Endothelial cell of hepatic sinusoid (primary cell): ENCODE measurements at regions not wholly inside any gene's neighbourhood (a gene's known extent, or its start where the extent isn't known, plus 50 kb on each side); places are given as distances from the start of the nearest gene placed in this dataset.

Source experiments
- in situ Hi-C: cut with HindIII; loops from 2 replicates; pipeline ENCODE4 v1.10.0; 2017; ENCODE audit warnings: low sequenced_read_pairs

DNA sequence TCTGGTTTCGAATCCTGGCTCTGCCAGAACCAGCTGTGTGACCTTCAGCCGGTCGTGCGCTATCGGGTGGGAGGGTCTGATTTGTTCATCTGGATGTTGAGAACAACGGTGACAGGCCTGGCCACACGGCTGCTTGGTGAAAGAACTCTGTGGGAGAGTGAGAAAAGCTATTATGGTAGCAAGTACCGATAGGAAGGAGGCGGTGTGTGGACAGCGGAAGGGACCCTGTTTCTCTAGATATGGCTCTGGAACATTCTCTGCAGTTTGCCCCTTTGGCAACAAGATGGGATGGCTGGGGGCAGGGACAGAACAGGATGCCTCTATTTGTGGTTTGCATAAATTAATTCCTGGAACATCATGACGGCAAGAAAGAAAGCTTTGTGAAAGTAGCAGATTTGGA is 347.3 kb downstream of the AACS start:
- in situ Hi-C loops = no loop called here

DNA sequence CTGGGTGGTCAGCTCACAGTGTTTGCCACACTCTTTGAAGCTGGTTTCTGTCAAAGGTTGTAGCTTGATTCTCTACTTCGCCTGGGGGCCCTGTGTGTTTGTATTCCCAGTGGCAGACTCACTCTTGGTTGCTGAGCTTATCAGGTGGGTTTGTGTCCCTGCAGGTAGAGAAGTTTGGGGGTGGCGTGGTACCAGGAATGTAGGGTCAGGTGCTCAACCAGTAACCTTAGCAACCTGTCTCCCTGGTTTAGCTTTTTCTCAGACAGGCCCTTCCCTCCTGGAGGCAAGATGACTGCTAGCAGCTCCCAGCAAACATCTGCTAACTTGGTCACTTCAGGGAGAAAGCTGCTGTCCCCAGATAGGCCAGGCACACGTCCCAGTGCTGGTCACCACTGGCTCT is 352.2 kb downstream of the AACS start:
- in situ Hi-C loops = no loop called here

DNA sequence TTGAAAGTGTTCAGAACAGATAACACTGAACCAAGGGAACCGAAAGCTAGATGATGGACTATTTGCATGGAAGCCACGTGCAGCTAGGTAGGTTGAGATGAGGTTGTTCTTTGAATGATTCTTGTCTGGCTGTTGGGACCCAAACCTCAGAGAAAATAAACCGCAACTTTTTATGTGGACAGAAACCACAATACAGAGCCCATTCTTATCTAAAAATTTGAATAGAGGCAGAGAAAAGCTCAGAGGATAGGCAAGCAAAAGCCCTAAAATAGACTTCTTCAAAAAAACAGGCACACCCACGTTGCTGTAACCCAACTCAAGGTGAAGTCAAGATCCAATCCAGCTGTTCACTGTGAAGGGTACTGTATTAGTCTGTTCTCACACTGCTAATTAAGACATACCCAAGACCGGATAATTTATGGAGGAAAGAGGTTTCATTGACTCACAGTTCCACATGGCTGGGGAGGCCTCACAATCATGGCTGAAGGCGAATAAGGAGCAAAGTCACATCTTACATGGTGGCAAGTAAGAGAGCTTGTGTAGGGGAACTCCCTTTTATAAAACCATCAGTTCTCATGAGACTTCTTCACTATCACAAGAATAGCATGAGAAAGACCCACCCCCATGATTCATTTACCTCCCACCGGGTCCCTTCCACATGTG is 353.8 kb downstream of the AACS start:
- in situ Hi-C loops = no loop called here

DNA sequence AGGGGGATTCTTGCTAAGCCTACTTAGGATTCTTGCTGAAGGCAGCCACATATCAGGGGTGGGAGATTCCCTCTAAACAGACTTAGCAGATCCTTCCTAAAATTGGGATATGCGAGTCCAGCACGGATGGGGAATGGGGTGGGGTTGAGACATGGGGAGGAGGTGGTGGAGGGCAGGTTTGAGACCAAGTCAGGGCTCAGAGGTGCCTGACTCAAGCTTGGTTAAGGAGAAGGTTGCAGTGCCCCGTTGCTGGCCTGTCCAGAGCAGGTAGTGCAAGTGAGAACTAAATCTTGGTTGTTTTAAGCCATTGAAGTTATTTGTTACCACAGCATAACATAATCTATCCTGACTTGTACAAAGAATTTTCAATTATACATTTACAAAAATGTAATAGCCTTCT is 359.7 kb downstream of the AACS start:
- in situ Hi-C loops = no loop called here

DNA sequence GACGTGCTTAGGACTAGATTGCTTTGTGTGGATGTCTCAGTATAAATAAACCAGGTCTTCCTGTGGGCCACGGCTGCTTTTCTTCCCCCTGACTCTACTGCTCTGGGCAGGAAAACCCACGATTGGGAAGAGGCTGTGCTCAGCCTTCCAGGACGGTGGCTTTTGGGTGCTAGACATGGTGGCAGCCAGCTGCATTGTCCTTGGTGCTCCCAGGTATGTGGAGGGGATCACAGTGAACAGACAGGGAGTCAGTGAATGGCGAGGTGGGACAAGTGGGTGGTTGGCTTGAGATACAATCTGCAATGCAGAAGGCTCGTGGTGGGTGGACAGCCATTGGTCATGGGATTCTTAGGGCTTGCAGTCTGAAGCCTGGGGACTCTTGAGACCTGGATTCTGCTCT is 366.3 kb downstream of the AACS start:
- in situ Hi-C loops = no loop called here

DNA sequence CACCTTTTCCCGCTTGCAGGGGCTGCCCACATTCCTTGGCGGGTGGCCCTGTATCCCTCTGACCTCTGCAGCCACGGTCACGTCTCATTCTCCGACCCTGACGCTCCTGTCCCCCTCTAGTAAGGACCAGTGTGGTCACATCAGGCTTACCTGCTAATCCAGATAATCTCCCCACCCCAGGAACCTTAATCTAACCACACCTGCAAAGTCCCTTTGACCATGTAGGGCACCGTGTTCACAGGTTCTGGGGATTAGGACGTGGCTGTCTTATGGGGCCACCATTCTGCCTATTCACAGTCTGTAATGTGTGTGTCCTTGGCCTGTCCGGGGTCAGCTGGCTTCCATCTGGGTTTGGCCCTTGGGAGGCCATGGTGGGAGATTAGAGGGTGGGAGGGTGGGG is 368.9 kb downstream of the AACS start:
- in situ Hi-C loops = no loop called here

DNA sequence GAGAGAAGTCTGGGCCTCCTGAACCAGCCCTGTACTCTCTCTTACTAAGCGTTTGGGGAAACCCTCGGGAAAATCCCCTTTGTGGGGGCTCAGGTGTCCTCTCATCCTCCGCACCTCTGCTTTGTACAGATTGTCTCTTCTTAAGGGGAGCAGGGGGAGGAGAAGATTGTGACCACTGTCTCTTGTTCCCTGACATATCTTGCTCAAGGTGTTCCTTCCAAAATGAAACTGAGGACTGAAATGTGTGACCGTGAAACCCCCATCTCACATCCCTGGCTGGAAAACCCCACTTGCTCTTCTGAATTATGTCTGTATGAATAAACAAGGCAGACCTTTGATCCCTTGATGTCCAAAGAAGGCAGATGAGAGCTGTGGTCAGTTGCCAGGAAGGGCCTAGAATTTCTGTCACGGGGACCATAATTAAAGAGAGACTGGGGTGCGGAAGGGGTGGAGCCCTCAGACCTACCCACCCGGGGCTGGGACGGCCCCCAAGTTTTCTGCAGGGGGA is 369.8 kb downstream of the AACS start:
- in situ Hi-C loops = no loop called here

DNA sequence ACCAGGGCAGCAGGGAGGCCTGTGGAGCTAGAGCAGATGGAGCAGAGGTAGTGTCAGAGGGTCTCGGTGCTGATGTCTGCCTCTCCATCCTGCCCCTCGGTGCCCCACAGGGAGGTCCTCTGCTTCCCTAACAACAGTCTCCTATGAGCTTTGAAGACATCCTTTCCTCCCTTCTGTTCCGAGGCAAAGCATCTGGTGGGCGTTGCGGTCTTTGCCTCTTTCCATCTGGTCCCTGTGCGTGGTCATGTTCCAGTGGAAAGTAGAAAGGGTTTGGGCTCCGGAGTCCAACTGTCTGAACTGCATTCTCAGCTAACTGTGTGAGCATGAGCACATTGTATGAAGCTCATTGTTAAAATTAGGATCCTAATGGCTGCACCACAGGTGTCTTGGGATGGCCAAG is 370.6 kb downstream of the AACS start:
- in situ Hi-C loops = no loop called here

DNA sequence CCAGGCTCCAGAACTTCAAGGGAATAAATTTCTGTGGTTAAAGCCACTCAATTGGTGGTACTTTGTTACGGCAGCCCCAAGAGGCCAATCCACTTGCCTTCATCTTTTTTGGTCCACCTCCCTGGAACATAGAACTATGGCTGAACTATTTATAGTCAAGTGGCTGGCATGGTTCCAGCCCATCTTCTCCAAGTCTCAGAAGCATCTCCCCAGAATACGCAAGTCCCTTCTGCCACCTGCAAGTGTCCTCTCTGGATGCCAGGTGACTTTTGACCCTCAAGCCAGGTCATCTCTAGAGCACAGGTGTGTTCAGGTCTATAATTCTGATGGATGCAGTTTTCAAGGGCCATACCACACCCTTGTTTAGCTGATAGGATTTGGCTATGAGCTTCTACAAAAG is 371.5 kb downstream of the AACS start:
- in situ Hi-C loops = no loop called here

DNA sequence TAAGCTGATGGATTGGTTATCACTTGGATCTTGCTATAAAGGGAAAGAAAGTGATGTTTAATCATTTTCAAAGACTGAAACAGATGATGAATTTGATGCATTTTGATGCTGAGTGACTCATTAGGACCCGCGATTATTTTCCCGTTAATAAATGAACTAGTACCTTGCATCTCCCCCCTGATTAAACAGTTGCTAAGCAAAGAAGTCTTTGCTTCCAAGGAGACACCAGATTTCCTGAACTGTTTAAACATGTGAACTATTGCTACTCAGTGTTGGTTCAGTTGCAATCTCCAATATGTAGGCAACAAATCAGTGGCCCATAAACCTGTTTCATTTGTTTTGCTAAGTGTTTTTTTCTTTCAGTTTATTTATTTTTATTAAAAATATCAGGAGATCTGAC is 375.2 kb downstream of the AACS start:
- in situ Hi-C loops = no loop called here

DNA sequence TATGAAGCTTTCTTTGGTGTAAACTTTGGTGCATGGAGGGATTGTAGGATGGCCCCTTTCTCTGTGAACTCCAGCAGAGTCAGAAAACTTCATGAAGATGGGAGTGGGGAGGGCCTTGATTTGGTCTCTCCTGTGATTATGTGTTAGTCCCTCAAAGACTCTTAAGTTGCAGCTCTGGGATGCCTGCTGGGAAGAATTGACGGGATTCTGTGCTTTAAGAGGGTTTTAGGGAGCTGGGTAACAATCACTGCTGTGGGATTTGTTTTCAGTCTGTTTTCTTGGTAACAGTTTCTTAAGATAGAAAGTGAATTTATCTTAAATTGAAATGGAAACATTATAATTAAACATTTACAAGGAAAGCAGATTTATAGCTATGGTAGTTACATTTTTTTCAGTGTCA is 378.1 kb downstream of the AACS start:
- in situ Hi-C loops = no loop called here

DNA sequence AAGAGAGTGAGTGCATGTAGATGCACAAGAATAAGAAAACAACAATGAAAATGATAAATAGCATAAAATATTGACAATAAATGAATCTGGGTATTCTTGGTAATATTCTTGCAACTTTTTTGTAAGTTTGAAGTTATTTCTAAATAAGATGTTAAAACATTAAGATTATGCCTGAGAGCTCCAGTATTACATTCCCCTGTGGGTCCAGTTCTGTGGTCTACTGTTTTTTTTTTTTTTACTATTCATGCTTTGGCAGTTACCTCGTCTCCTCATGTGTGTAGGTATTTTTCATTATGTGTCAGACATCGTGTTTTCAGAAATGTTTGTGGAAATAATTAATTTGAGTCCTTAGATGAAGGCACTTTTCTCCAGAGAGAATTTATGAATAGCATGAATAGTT is 386.2 kb downstream of the AACS start:
- in situ Hi-C loops = no loop called here

DNA sequence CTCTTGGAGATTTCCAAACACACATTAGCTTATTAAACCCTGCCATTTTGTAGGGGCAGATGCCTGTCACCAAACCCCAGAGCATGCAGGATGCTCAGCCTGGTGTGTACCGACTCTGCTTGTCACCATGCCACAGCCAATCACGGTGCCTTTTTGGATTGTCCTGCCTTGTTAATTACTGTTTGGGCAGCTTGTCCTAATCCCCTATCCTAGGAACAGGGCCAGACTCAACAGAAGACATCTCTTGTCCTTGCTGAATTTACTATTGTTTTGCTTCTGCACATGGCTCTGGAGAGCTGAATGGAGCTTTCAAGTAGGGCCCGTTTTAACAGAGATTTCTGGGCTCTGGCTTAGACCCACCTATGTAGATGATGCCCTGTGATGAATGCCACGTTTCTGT is 388.5 kb downstream of the AACS start:
- in situ Hi-C loops = no loop called here

DNA sequence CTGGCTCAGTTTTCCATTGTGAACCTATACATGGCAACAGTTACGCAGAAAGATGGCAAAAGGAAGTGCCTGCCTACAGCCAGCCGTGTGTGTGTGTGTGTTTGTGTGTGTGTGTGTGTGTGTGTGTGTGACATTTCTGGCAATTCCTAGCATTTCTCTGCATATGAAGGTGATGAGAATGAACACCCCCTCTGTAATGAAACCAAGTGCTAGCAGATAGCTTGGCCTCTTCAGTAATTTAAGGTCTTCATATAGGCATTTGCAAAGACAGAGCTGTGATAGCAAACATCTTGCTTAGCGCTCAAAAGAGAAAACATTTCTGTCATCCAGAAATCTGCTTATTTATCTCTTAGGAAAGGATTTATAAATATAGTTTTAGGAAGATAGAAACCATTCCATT is 389.1 kb downstream of the AACS start:
- in situ Hi-C loops = no loop called here

DNA sequence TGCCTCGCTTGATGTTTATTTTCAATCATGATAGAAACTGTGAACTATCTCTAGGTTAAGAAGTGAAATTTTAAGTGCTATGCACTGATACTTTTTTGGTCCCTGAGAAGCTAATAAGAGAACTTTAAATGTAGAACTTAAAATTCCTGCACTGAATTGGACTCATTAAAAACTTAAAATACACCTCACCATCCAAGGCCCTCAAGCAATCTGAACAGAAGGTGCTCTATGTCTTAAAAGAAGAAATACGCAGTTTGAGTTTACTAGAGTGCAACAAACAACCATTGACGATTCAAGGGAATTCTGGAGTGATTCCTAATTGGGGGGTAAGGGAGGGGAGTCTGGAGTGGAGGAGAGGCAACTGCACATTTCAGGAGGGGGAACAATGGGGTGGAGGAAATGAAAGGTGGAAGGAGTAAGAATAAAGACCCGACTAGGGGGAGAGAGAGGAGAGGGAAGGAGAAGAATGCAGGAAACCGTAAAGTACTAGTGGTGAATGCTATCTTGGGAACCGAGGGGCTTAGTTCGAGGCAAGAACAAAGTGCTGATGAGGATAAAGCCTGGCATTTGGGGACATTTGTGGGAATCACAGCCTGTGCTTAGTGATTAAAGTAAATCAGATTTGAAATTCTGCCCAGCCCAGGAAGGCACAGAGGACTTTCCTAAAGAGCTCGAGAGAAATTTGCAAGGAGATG is 389.7 kb downstream of the AACS start:
- in situ Hi-C loops = no loop called here

DNA sequence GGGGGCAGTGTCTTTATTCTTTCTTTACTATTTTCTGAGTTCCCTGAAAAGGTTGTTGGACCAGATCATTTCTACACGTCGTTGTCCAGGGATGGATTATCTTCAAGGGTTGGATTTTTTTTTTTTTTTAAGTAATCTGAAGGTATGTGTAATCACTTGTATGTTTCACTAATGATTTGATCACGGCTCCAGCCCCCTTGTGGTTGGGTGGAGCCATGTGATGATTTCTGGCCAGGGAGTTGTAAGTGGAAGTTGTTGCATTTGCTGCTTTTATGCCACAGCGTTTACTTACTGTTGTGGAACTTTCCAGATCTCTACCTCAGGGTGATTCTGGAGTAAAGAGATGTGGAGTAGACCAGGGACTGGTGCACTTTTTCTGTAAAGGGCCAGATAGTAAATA is 390.3 kb downstream of the AACS start:
- in situ Hi-C loops = no loop called here

DNA sequence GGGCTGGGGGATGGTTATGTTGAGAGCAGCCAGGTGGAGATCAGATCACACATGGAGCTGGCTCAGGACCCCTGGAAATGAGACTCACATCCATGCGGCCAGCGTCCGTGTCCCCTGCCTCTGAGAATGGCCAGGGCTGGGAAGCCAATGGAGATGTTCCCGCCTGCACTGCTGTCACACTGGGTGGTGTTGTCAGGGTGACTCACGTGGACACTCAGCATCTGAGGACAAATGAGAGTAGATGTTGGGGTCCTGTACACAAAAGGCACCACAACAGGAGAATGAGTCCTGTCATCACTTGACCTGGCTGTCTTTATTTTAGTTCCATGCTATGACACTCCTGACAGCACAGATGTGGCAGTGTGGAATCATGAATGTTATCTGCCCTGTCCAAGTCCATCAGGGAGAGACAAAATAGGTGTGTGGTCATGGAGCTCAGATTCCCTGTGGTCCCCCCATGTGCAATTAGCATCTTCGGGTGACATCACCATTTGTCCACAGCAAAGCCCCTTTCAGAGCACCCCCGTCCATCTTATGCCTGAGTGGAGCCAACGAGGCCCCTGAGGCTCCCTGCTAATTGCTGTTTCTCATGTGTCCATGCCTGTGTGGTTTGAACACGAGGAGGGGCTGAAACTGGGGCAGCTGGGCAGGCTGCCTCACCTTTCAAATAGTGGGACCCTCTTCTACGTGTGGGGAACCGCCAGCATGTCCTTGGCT is 393.5 kb downstream of the AACS start:
- in situ Hi-C loops = no loop called here

DNA sequence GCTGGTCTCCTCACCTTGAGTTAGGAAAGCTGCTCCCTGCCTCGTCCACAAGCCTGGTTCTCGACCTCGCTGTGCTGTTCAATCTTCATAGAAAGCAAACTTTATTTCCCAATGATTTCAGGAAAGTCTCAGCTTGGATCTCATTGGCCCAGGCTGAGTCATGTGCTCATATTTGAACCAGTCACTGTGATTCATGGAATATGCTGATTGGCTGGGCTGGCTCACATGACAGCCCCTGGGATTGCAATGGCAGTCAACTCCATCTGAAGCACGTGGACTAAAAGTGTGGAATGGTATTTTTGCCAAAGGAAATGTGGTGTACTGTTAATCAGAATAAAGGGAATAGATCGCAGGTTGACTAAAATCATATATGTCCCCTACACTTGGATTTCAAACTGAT is 396.6 kb downstream of the AACS start:
- in situ Hi-C loops = no loop called here

DNA sequence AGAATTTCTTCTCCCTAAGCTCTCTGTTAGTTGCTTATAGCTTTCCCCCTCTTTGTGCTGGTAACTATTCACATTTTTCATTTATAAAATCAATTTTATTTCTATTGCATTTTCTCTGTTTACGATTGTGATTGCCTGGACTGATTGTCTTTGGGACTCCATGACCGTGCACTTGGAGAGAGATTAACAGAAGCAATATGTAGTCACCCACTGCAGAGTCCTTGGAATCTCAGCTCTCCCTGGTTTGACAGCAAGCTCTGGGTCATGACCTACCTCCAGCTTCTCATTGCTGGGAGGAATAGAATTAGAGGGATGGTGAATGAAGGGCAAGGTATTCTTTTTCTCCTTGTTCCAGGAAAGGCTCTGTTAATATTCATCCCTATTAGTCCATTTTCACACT is 398.2 kb downstream of the AACS start:
- in situ Hi-C loops = no loop called here

DNA sequence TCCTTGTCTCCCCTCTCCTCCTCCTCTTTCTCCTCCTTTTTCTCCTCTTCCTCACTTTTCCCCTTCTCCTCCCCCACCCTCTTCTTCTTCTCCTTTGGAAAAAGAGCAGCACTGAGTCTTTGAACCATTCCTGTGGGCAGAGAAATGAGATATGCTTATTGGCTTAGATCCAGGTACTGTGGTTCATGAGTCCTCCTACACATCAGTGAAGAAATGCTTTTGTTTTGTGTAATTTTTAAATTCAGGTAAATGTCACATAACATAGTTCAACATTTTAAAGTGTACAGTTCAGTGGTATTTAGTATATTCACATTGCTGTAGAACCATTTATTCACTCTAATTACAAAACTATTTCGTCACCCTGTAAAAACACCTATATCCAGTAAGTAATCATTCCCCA is 402.1 kb downstream of the AACS start:
- in situ Hi-C loops = no loop called here

DNA sequence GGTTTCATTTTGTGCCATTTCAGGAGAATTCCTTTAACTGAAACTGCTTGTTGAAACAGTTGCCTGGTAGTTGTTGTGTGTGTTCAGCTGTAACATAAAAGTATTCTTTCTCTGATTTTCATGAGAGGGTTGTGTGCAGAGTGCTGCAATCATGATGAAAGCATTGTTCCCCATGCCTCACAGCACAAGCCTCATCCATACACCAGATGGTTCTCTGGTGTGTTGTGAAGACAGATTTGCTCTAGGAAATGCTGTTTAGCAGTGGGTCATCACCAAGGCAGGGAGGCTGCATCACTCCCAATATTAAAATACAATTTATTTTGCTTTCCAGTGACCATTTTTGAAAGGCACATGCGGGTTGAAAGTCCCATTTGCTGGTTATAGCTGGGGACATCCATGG is 404.4 kb downstream of the AACS start:
- in situ Hi-C loops = no loop called here
